Liver (tissue), 8 donors: ENCODE measurements at regions not wholly inside any gene's neighbourhood (a gene's known extent, or its start where the extent isn't known, plus 50 kb on each side); places are given as distances from the start of the nearest gene placed in this dataset.

Experiments
- DNase-seq: peaks from one replicate; pipeline ENCODE4 v3.0.0-alpha.2; 2017; ENCODE audit warnings: low spot score
- H3K27ac ChIP-seq, 2 donors: one replicate each; pipeline ENCODE4 v1.7.0; 2013; ENCODE audit warnings: inconsistent platforms in 2 of 2, low read length in 2 of 2, control low read depth in 1 of 2, low read depth in 1 of 2, mild to moderate bottlenecking in 1 of 2
- H3K27me3 ChIP-seq, 4 donors: one replicate each; pipeline versions ENCODE4 v1.6.1 to v1.7.0; 2013; ENCODE audit warnings: low read length in 3 of 4, inconsistent platforms in 1 of 4, mild to moderate bottlenecking in 1 of 4, moderate library complexity in 1 of 4; ENCODE audit not compliant: control insufficient read depth in 4 of 4, insufficient read depth in 4 of 4
- H3K36me3 ChIP-seq, 4 donors: one replicate each; pipeline versions ENCODE4 v1.6.1 to v1.7.0; 2013; ENCODE audit warnings: low read length in 3 of 4, mild to moderate bottlenecking in 3 of 4, low read depth in 1 of 4, moderate library complexity in 1 of 4; ENCODE audit not compliant: control insufficient read depth in 4 of 4, insufficient read depth in 3 of 4
- H3K4me1 ChIP-seq, 4 donors: one replicate each; pipeline versions ENCODE4 v1.6.1 to v1.7.0; 2013; ENCODE audit warnings: low read length in 3 of 4, mild to moderate bottlenecking in 3 of 4, moderate library complexity in 1 of 4; ENCODE audit not compliant: control insufficient read depth in 4 of 4, insufficient read depth in 4 of 4
- H3K4me3 ChIP-seq, 3 donors: one replicate each; pipeline versions ENCODE4 v1.6.1 to v1.7.0; 2013; ENCODE audit warnings: low read length in 3 of 3, control low read depth in 1 of 3, low read depth in 1 of 3, mild to moderate bottlenecking in 1 of 3
- H3K9ac ChIP-seq, 2 donors: one replicate each; pipeline ENCODE4 v1.7.0; 2013; ENCODE audit warnings: low read length in 2 of 2, mild to moderate bottlenecking in 2 of 2, moderate library complexity in 2 of 2, control low read depth in 1 of 2, low read depth in 1 of 2
- H3K9me3 ChIP-seq, 4 donors: one replicate each; pipeline versions ENCODE4 v1.6.1 to v1.7.0; 2013; ENCODE audit warnings: low read length in 3 of 4; ENCODE audit not compliant: control insufficient read depth in 4 of 4
- EGR1 ChIP-seq, 2 donors: IDR thresholded peaks; 2 replicates each; pipeline ENCODE4 v1.6.1; 2016 to 2018; ENCODE audit warnings: antibody characterized with exemption in 2 of 2, low read depth in 2 of 2
- FOXA1 ChIP-seq: IDR thresholded peaks from 2 replicates; pipeline ENCODE4 v1.6.1; 2016; ENCODE audit warnings: antibody characterized with exemption
- FOXA2 ChIP-seq: IDR thresholded peaks from 2 replicates; pipeline ENCODE4 v1.6.1; 2016; ENCODE audit warnings: antibody characterized with exemption
- GABPA ChIP-seq, 2 donors: IDR thresholded peaks in 1 of 2; conservative IDR thresholded peaks in 1 of 2; 2 replicates each; pipeline ENCODE4 v1.6.1; 2016; ENCODE audit warnings: antibody characterized with exemption in 2 of 2, mild to moderate bottlenecking in 1 of 2, moderate library complexity in 1 of 2
- HNF4A ChIP-seq, 2 donors: conservative IDR thresholded peaks; 2 replicates each; pipeline ENCODE4 v1.6.1; 2016; ENCODE audit warnings: antibody characterized with exemption in 2 of 2, mild to moderate bottlenecking in 2 of 2
- HNF4G ChIP-seq: IDR thresholded peaks from 2 replicates; pipeline ENCODE4 v1.6.1; 2016; ENCODE audit warnings: antibody characterized with exemption
- JUND ChIP-seq, 2 donors: IDR thresholded peaks; 2 replicates each; pipeline ENCODE4 v1.6.1; 2016; ENCODE audit warnings: antibody characterized with exemption in 2 of 2
- MAX ChIP-seq: IDR thresholded peaks from 2 replicates; pipeline ENCODE4 v1.6.1; 2016; ENCODE audit warnings: antibody characterized with exemption
- NR2F2 ChIP-seq: IDR thresholded peaks from 2 replicates; pipeline ENCODE4 v1.6.1; 2016; ENCODE audit warnings: antibody characterized with exemption
- RAD21 ChIP-seq, 2 donors: IDR thresholded peaks; 2 replicates each; pipeline ENCODE4 v1.6.1; 2016; ENCODE audit warnings: antibody characterized with exemption in 2 of 2, mild to moderate bottlenecking in 2 of 2
- REST ChIP-seq: IDR thresholded peaks from 2 replicates; pipeline ENCODE4 v1.6.1; 2016; ENCODE audit warnings: antibody characterized with exemption, mild to moderate bottlenecking
- RXRA ChIP-seq, 2 donors: IDR thresholded peaks; 2 replicates each; pipeline ENCODE4 v1.6.1; 2017 to 2018; ENCODE audit warnings: antibody characterized with exemption in 2 of 2, mild to moderate bottlenecking in 1 of 2
- SP1 ChIP-seq: IDR thresholded peaks from 2 replicates; pipeline ENCODE4 v1.6.1; 2018; ENCODE audit warnings: antibody characterized with exemption, mild to moderate bottlenecking
- YY1 ChIP-seq: IDR thresholded peaks from 2 replicates; pipeline ENCODE4 v1.6.1; 2016; ENCODE audit warnings: antibody characterized with exemption, mild to moderate bottlenecking
- ZBTB33 ChIP-seq: IDR thresholded peaks from 2 replicates; pipeline ENCODE4 v1.6.1; 2016; ENCODE audit warnings: antibody characterized with exemption
- WGBS: extraction: QIAGEN DNeasy Blood & Tissue Kit; methylation state at CpG from one replicate; pipeline ENCODE4 v1.1.7; 2013; 5-methylcytosine and 5-hydroxymethylcytosine counted together
- TF ChIP-seq, protein P1 (sequence below): IDR thresholded peaks from 2 replicates; pipeline ENCODE4 v1.6.1; 2016; ENCODE audit warnings: antibody characterized with exemption
- TF ChIP-seq, protein P2 (sequence below): fragments of 150-350 bp; IDR thresholded peaks from 2 replicates; pipeline ENCODE4 v1.5.1; 2017; ENCODE audit warnings: improper control_type of control experiment, low read depth, low read length; ENCODE audit not compliant: missing input control
- donor health status: healthy.
- donor health status: healthy.
- donor health status: healthy.
- donor health status: healthy.
- donor health status: healthy.

GRCh38 chr21:16538405-16538804 is 808.6 kb downstream of the USP25 start:
- no peaks in the 10 kb centered on the region for H3K9me3 ChIP-seq
- no peak overlapping the region for H3K27ac ChIP-seq
- H3K4me3 ChIP-seq: no peak overlapping the region
- WGBS: 87% methylated on average over 4 of the region's 4 CpGs
- DNase-seq: no peak
- no peak for TF ChIP-seq RAD21 (IDR thresholded peaks at IDR 0.05)
- TF ChIP-seq HNF4G: no peak
- TF ChIP-seq REST: no peak
- TF ChIP-seq, protein P1, sequence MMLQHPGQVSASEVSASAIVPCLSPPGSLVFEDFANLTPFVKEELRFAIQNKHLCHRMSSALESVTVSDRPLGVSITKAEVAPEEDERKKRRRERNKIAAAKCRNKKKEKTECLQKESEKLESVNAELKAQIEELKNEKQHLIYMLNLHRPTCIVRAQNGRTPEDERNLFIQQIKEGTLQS: no peak
- TF ChIP-seq FOXA2: no peak
- TF ChIP-seq SP1: no peak
- no peak for TF ChIP-seq MAX
- TF ChIP-seq, protein P2, sequence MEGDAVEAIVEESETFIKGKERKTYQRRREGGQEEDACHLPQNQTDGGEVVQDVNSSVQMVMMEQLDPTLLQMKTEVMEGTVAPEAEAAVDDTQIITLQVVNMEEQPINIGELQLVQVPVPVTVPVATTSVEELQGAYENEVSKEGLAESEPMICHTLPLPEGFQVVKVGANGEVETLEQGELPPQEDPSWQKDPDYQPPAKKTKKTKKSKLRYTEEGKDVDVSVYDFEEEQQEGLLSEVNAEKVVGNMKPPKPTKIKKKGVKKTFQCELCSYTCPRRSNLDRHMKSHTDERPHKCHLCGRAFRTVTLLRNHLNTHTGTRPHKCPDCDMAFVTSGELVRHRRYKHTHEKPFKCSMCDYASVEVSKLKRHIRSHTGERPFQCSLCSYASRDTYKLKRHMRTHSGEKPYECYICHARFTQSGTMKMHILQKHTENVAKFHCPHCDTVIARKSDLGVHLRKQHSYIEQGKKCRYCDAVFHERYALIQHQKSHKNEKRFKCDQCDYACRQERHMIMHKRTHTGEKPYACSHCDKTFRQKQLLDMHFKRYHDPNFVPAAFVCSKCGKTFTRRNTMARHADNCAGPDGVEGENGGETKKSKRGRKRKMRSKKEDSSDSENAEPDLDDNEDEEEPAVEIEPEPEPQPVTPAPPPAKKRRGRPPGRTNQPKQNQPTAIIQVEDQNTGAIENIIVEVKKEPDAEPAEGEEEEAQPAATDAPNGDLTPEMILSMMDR: no peak
- TF ChIP-seq HNF4A (conservative IDR thresholded peaks at IDR 0.05): no peak
- TF ChIP-seq YY1: no peak
- no peak for TF ChIP-seq EGR1 (IDR thresholded peaks at IDR 0.05; ENCODE audit: low read depth in 2 of 2)
- TF ChIP-seq NR2F2: no peak
- no peak for TF ChIP-seq RXRA (IDR thresholded peaks at IDR 0.05)
- no peak overlapping the region for H3K9ac ChIP-seq
- H3K4me1 ChIP-seq: peaks cover 0 to 9% (median 7%) of the 10 kb centered on the region in 4 donors
- no peaks in the 10 kb centered on the region for H3K27me3 ChIP-seq
- H3K36me3 ChIP-seq: peaks cover 0 to 6% (median 0%) of the 10 kb centered on the region in 4 donors

DNA sequence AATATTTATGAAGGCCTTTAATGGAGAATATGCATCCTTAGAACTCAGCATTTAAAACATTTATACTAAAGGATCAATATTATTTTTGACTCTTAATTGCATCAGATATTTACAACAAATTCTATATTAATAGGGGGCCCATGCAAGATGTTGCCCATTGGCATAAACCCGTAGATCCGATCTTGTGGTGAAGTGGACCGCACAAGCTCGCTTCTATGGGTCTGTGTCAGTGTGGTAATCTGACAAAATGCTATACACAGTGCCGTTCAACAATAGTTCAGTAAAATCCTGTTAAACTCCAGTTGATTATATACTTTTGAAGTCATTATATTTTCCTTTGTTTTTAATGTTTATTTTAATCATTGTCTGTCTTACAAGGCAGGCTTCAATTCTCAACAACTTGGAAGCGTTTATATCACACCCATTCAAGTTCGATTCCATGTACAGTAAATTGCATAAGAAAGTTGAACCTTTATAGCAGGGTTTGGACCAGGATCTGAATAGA is 809.2 kb downstream of the USP25 start:
- Histone ChIP-seq H3K27me3 (no peaks in the 10 kb centered on the region), H3K4me3 (no peak overlapping the region), H3K4me1 (peaks cover 0 to 6% (median 3%) of the 10 kb centered on the region in 4 donors), H3K9me3 (no peaks in the 10 kb centered on the region), H3K27ac (no peak overlapping the region), H3K9ac (no peak overlapping the region), H3K36me3 (peaks cover 0 to 7% (median 0%) of the 10 kb centered on the region in 4 donors)
- DNase-seq: no peak
- TF ChIP-seq RXRA (IDR thresholded peaks at IDR 0.05): no peak
- no peak for TF ChIP-seq MAX
- TF ChIP-seq ZBTB33: no peak
- TF ChIP-seq REST: no peak
- no peak for TF ChIP-seq HNF4G
- TF ChIP-seq HNF4A (conservative IDR thresholded peaks at IDR 0.05): no peak
- no peak for TF ChIP-seq FOXA2
- no peak for TF ChIP-seq NR2F2
- TF ChIP-seq RAD21 (IDR thresholded peaks at IDR 0.05): no peak
- no peak for TF ChIP-seq FOXA1
- no peak for TF ChIP-seq JUND (IDR thresholded peaks at IDR 0.05)
- no peak for TF ChIP-seq GABPA (IDR thresholded peaks at IDR 0.05 in 1 of 2, conservative IDR thresholded peaks at IDR 0.05 in 1 of 2)
- TF ChIP-seq, protein P1: no peak
- WGBS: 95% methylated on average over 7 of the region's 7 CpGs
